Medulla oblongata (tissue), 1 donor: ENCODE measurements at regions not wholly inside any gene's neighbourhood (a gene's known extent, or its start where the extent isn't known, plus 50 kb on each side); places are given as distances from the start of the nearest gene placed in this dataset.

ENCODE experiments used
- DNase-seq: peaks from one replicate; pipeline ENCODE4 v3.0.0-alpha.2; 2015; ENCODE audit errors: extremely low spot score

DNA sequence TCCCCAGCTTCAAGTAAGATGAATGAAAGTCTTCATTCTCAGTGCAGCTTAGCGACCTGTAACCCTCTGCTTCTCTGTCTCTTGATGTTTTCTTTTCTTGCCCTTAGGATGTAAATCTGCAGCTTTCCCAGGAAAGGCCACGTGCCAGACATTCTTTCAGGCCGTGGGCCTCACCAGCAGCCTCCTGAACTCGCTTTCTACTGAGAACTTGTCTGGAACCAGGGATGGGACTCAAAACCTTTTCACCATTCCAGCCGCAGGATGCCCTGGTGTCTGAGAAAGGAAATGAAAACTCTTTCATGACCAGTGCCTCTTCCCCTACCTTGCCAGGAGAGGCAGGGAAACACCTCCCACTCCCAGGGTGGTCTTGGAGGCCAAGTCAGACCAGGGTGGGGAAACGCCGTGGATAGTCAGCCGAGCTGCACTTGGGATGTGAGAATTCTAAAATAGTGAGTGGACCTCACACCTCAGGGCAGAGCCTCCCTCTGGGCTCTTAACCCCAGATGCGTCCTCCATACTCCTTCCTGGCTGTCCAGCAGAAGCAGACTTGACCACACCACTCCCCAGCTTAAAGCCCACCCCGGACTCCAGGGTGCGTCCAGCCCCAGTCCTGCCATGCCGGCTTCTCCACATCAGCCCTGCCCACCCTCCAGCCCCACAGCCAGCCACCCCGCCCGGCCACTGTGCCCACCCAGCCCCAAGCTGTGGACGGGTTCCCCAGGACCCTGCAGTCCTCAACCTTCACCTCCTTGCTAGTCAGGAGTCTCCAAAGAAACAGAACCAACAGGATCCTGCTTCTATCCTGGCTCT is 115.5 kb downstream of the TWIST2 start:
- DNase-seq: no peak

DNA sequence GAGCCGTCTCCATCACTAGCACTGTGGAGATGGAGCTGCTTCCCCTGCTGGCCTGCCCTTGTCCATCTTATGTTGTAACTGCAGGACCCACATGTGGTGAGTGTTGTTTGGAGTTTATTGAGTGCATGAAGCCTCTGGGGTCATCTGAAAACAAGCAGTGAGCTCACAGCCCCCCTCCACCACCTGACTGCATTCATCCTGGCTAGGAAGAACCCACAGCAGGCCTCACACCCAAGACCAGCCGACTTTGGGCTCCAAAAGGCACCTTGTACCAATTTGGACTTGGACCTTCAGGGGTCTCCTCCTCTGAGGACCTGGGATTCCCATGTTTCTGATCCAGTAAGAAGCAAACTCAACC is 116.1 kb downstream of the TWIST2 start:
- no peak for DNase-seq

DNA sequence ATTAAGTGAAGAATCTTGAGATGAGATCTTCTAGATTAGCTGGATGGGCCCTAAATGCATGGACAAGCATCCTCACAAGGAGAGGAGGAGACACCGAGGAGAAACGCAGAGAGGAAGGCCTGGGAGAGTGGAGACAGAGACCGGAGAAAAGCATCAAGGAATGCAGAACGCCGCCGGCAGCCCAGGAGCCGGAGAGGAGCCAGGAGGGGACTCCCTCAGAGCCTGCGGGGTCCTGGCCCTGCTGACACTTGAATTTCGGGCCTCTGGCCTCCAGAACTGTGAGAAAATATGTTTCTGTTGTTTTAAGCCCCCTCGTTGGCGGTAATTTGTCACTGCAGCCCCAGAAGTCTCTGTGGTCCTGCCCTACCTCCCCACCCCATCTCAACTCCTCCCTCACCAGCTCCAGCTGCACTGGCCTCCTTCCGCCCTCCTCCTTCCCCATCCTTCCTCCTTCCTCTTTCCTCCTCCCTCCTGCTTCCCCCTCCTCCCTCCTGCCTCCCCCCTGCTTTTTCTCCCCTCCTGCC is 116.7 kb downstream of the TWIST2 start:
- DNase-seq: no peak

DNA sequence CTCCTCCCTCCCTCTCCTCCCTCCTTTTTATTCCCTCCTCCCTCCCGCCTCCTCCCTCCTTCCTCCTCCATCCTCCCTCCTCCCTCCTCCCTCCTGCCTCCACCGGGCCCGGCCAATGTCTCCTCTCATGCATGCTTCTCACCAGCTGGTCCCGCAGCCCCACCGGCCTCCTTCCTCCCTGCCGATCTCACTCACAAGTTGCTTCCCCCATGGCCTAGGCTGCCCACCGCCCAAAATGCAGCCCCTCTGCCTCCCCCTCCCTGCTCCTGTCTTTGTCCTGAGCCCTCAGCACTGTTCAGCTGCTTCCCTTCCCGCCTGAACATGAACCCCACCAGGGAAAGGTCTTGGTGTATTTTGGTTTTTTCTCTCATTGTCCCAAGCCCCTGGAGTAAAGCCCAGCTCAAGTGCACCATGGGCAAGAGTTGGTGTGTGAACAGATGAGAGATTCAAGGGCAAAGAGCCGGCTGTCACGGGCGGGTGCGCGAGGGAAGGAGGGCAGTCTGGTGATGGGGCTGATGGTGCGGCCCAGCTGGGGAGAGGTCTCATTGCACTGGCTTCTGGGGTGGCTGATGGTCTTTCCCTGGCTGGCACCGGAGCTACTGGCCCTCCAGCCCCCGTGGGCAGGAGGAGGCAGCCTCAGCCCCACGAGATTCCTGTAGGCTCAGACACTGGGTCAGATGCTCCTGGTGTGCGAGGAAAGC is 117.6 kb downstream of the TWIST2 start:
- DNase-seq: no peak

DNA sequence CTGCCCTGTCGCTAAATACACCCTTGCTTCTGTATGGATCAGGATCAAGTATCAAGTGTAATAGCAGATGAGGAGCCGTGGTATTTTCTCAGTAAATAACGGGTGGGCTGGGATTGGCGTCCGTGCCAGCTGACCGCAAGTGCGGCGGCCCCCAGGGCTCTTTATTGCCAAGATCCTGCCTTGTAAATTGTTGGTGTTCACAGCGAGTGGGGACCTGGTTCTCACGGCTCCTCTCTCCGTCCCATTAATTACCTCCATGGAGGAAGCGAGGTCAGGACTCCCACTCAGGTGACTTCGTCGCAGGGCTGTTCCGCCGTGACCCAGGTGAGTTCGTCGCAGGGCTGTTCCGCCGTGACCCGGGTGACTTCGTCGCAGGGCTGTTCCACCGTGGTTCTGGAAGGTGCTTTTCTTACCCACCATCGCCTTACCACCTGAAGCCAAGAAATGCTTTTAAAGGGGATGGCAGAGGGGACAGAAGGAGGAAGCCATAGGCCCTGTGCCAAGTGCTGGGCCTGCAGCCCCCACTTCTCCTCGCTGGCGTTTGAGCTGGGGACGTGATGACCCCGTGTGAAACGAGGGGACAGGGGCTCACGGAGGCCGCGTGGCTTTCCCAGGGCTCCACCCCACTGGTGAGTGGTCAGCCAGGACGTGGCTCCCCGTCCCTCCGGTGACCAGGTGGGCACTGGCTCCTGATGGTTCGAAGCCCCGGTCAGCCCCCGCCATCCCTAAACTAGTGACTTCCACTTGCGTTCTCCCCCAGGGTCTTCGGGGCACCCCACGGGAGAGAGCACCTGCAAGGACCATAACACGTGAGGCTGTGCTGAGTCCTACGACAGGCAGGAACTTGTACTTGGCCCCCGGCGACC is 118.4 kb downstream of the TWIST2 start:
- no peak for DNase-seq

DNA sequence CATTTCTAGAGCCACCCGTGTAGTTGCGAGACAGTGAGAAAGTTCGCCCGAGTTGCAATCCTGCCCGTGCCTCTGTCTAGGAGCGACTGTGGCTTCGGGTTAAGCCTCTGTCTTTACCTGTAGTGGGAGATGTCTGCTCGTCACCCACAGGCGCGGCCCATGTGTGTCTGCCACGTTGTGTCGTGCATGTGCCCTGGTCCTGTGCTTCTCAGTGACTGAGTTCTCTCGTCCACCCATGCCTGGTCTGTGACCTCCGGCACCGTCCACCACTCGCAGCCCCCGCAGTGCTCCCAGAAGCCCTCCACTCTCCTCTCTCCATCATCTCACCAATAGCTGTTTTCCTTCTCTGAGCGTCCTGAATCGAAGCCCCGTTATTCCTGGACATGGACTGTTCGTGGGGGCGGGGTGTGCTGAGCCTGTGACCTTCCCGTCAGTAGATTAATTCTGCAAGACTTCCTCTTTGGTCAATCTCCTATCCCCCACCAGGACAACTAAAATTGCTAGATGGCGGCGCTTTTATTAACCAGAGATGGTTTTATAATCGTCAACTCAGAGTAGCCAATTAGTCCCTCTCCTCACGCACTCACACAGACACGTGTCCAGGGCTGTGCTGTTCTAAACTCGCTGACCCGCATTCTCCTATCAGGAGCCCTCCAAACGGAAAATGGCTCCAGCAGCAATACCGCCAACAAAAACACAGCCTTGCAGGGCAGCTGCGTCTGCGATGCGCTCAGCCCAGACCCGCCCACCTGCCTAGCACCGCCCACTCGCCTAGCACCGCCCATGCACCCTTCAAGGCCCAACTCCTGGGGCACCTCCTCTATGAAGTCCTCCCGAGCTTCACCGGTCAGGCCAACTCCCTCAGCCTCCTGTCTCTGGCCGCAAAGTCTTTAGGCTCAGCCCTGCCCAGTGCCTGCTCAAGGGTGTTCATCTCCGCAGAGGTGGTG is 119.4 kb downstream of the TWIST2 start:
- no peak for DNase-seq

DNA sequence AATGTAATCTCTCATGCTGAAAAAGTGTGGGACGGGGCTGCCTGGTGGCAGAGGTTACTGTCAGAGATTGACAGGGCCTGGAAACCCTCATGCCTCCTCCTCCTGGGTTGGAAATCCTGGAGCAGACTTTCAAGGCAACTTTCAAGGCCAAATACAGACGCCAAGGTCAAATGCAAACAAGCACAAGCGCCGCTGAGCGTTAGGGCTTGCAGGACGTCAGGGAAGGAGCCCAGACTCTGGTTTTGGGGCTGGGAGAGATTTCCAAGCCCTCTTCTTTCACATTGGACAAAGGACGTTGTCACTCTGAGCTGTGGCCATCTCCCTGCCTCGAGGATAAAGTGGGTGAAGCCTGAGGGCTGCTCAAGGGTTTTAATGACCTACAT is 120.1 kb downstream of the TWIST2 start:
- DNase-seq: no peak

DNA sequence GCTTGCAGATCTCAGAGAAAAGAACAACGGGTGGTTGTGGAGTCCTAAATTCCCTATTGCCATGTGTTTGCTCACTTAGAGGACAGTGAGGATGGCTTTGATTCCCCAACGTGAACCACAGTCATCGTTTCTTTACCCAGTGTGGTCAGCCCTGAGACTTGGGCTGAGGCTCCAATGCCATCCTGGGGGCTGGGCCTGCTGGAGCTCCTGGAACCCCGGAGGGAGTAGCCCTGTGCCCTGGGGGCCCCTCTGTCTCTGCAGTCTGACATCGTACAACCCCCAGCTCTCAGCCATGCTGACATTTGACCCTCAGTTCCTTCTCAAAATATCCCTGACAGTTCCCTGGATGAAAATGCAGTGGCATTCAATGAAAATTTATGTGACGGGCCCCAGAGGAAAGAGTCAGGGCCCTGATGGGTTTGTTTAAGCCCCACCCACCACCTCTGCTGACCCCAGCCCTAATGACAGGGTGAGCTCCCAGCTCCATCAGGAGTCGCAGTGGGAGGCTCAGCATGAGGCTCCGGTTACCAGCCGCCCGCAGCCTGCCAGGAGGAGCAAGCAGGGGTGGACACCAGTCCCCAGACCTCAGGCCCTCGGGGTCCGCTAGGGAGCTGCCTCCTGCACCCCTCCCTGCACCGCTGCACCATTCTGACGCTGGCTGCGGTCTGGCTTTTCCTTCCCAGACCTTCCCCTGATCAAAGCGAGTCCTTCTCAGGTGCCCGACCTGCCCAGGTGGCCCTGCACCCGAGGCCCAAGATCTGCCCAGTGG is 120.9 kb downstream of the TWIST2 start:
- DNase-seq: no peak

DNA sequence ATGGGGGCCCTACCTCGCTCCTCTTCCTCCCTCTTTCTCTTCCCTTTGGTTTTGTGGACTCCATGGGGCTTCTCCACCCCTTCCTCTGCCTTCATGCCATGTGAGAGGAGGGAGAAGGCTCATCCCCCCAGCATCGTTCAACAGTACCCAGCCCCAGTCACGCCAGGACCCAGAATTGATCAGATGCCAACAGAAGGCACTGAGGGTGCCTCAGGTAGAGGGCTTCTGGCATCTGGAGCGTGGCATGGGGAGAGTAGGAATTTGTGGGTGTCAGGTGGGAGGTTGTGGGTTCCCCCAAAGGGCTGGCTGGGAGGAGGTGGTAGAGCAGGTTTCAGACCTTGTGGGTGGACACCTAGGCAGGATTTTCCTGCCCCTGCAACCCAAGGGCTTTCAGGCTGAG is 122.0 kb downstream of the TWIST2 start:
- DNase-seq: no peak

DNA sequence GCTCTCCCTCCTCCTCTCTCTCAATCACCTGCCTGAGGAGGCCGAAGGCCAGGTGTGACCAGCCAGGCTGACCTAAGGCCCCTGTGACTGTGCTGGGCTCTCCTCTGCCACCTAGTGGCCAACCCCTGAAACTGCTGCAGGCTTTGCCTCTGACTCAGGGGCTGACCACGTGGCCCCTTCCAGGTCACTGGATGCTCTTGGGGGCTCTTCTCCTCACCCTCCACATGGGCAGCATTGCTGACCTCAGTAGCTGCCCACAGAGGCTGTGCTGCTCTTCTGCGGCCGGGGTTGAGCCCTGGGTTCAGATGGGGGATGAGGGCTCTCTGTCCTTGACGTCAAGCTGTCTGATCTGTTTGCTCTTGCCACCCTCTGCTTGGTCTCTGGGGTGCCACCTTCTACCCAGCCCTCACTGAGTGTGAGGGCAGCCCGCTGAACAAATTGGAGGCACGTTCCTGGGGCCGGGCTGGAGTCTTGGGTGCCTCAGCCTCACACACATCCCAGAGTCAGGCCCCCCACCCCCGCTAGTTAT is 122.7 kb downstream of the TWIST2 start:
- DNase-seq: peak; percentile 63

DNA sequence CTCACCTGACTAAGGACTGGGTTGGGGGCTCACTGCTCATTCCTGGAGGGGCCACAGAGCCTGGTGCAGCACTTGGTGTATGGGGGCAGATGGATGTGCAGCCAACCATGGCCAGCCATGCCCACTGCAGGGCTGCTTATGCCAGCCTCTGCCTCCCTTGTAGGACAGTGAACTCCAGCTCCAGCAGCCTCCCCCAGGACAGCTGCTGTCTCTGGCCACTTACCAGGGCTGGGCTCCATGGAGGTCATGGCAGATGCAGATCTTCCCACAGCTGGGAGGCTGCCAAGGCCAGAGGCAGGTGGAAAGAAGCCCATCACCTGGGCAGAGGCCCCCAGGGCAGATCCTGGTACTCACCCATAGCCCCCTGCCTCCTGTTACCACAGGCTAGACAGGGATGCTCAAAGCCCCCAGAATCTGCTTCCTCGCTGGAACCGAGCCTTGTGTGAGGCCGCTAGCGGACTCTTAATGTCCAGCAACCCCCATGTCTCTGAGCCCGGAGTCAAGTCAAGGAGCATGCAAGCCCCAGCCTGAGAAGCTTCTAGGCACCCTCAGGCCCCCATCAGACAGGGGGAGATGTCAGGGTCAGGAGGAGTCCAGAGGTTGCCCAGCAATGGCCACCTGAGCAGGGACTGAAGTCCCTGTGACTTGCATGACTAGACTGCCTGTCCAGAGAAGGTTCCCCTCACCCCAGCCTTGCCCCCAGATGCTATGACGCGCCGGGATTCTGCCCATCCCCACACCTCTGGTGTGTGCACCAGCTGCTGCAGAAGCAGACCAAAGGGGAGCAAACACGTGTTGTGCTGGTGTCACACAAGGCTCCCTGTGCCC is 123.6 kb downstream of the TWIST2 start:
- no peak for DNase-seq

DNA sequence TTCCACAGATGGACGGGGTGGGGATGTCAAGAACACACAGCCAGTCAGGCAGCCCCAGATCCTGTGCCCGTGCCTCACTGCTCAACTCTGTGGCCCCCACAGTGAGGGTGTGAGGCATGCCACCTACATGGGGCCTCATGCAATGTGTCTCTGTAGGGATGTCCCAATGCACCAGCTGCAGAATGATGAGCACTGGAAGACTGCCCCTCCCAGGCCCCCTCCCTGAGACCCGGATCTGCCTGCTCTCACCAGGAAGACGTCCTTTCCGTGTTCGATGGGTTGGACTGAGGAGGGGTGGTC is 124.2 kb downstream of the TWIST2 start:
- no peak for DNase-seq

DNA sequence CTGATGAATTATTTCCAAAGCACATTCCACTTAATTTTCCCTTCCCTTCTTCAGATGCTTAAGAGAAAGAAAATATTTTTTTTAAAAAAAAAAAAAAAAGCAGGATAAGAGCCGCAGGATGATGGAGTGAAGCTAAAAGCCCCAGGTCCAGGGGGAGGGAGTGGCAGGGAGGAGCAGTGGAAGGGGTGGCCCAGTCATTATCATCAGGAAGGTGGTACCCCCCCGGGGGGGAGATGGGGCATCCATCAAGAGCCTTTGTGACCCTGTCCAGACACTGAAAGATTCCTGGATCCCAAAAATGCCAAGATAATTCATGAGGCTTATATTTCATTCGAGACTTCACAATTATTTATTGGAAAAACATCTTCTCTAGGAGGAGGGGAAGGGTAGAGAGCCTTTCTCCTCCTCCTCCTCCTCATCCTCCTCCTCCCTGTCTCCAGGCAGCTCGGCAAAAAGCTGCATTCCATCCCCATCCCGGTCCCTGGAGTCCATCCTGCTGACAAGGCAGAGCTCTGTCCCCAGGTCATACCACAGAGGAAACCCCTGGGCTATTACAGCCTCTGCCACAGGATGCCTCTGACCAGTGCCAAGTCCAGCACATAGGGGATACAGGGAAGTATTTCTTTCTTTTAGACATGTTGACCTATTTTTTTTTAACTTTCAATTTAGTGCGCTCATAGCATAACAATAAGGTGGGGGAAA is 125.3 kb downstream of the TWIST2 start:
- DNase-seq: no peak

DNA sequence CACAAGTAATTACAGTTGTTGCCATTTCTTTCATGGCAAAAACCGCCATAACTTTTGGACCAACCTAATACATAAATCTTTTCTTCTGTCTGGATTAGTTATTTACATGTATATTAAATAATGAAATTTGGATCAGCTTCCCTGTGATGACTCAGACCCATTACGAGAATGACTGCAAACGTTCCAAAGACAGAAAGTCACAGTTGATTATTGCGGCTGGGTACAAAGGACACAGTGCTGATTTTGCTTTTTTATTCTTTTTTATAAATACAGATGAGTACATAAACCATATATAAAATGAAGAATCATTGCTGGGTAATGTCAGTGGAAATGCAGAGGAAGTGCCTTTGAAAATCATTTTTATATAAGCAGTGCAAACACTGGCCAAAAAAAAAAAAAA is 126.2 kb downstream of the TWIST2 start:
- no peak for DNase-seq

DNA sequence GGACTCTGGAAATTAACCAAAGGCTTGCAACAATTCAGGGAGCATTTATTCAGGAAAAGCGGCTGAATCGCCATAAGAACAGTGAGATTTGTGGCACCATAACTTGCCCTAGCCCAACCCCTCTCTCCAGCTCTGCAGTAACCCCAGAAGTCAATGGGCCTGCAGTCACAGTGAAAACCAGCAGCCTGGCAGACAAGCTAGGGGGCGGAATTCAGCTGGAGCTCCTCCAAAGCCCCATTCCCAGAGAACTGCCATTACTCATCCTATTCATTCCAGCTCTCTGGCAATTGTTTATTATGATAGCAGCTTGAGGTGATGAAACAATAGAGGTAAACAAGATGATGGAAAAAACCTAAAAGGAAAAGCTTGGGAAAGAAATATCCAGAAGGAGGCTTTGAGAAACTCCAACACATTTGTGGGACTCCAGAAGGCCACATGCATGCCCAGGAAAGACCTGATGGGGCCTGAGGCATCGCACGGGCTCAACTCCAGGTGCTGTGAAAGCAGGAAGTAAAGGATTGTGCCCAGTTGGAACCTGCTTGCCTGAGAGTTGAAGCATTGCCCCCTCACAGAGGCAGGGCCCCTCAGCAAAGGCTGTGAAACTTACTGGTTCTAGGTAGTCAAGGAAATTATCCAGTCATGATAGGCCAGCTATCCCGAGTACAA is 126.7 kb downstream of the TWIST2 start:
- DNase-seq: peak; percentile 40

DNA sequence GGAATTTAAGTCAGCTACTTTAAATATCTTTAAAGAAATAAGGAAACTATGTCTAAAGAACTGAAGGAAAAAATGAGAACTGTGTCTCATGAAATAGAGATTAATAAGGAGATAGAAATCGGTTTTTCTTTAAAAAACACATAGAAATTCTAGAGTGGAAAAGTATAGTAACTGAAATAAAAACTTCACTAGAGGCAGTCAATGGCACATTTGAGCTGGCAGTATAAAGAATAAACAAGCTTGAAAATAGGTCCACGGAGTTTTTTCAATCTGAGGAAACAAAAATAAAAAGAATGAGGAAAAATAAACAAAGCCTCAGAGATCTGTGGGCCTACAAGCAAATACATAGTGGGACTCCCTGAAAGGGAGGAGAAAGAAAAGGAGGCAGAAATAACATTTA is 127.5 kb downstream of the TWIST2 start:
- no peak for DNase-seq

DNA sequence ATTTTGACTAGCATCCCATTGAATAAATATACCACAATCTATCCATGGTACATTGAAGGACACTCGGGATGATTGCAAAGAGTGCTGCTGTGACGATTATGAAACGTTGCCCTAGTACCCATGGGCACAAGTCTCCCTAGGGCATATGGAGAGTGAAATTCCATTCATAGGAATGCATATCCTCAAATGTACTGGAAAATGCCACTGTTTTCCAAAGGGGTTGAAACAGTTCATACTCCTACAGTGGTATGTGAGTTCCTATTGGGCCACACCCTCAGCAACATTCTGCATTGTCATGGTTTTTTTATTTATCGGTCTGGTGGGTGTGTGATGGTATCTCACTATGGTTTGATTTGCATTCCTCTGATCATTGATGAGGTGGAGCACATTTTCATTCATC is 130.6 kb downstream of the TWIST2 start:
- DNase-seq: no peak

DNA sequence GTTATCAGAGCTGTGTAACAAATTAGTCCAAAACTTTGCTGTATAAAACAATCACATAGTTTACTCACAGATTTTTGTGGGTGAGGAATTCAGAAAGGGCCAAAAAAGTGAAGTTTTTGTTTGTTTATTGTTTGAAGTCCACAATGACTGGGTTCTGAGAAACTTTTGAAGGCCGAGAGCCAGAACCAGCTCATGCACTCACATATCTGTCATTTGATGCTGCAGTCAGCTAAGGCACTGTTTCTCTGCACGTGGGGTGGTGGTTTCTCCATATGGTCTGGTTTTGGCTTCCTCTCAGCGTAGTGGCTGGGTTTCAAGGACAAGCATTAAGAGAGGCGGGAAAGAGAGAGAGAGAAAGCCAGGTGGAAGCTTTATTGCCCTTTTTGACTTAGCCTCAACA is 131.8 kb downstream of the TWIST2 start:
- DNase-seq: no peak
